DOHH2 (cell line): ENCODE measurements at regions not wholly inside any gene's neighbourhood (a gene's known extent, or its start where the extent isn't known, plus 50 kb on each side); places are given as distances from the start of the nearest gene placed in this dataset.

Source experiments
- H3F3A ChIP-seq: fragments of 200-600 bp; sonication (generic), shearing (Covaris generic); 2 replicates; pipeline ENCODE4 v1.6.0; 2016; ENCODE audit warnings: antibody characterized with exemption, mild to moderate bottlenecking; ENCODE audit not compliant: control insufficient read depth, insufficient read depth
- H3K27ac ChIP-seq: fragments of 200-600 bp; sonication (generic); 2 replicates; pipeline ENCODE4 v1.5.1; 2014; ENCODE audit warnings: low read depth, mild to moderate bottlenecking, low read length, moderate library complexity
- H3K27me3 ChIP-seq: fragments of 200-600 bp; sonication (generic); 2 replicates; pipeline ENCODE4 v1.6.1; 2014; ENCODE audit warnings: mild to moderate bottlenecking, low read length, mixed read lengths; ENCODE audit not compliant: control insufficient read depth
- H3K36me3 ChIP-seq: fragments of 200-600 bp; sonication (generic); 2 replicates; pipeline ENCODE4 v1.6.1; 2014; ENCODE audit warnings: mild to moderate bottlenecking, low read length, moderate library complexity, mixed read lengths; ENCODE audit not compliant: control insufficient read depth
- H3K4me1 ChIP-seq: fragments of 200-600 bp; sonication (generic); 2 replicates; pipeline ENCODE4 v1.6.1; 2014; ENCODE audit warnings: mild to moderate bottlenecking, low read length, mixed read lengths; ENCODE audit not compliant: control insufficient read depth
- H3K4me2 ChIP-seq: fragments of 200-600 bp; sonication (generic); 2 replicates; pipeline ENCODE4 v1.6.0; 2014; ENCODE audit warnings: mild to moderate bottlenecking, low read length, moderate library complexity
- H3K4me3 ChIP-seq: fragments of 200-600 bp; sonication (generic); 2 replicates; pipeline ENCODE4 v1.5.1; 2014; ENCODE audit warnings: mild to moderate bottlenecking, low read length, mixed read lengths
- H3K79me2 ChIP-seq: fragments of 200-600 bp; sonication (generic); 2 replicates; pipeline ENCODE4 v1.6.1; 2014; ENCODE audit warnings: mild to moderate bottlenecking, low read length, mixed read lengths; ENCODE audit not compliant: control insufficient read depth
- H3K9me2 ChIP-seq: fragments of 200-600 bp; sonication (generic); replicated peaks from 2 replicates; pipeline ENCODE4 v1.6.1; 2014; ENCODE audit warnings: mild to moderate bottlenecking, low read length, mixed read lengths; ENCODE audit not compliant: control insufficient read depth
- H3K9me3 ChIP-seq: fragments of 200-600 bp; sonication (generic); 2 replicates; pipeline ENCODE4 v1.6.1; 2014; ENCODE audit warnings: antibody characterized with exemption, low read length, mixed read lengths; ENCODE audit not compliant: control insufficient read depth, insufficient read depth
- H4K20me1 ChIP-seq: fragments of 200-600 bp; sonication (generic); 2 replicates; pipeline ENCODE4 v1.6.0; 2014; ENCODE audit warnings: low read depth, mild to moderate bottlenecking, antibody characterized with exemption, low read length, moderate library complexity; ENCODE audit not compliant: control insufficient read depth, insufficient read depth
- CTCF ChIP-seq: fragments of 200-600 bp; sonication (generic); IDR thresholded peaks from one replicate; pipeline ENCODE4 v1.5.1; 2014; ENCODE audit warnings: antibody characterized with exemption, mild to moderate bottlenecking, low read depth, low read length; ENCODE audit not compliant: poor library complexity, severe bottlenecking
- EZH2phosphoT487 ChIP-seq: fragments of 200-600 bp; sonication (generic); IDR thresholded peaks from 2 replicates; pipeline ENCODE4 v1.6.1; 2017; ENCODE audit warnings: borderline replicate concordance, mild to moderate bottlenecking, antibody characterized with exemption, low read length, moderate library complexity, mixed read lengths

GRCh38 chr3:176595307-176595706 is 602.0 kb downstream of the TBL1XR1 start:
- H3K9me3 ChIP-seq: no peaks in the 10 kb centered on the region
- TF ChIP-seq CTCF: no peak

GRCh38 chr3:176590722-176591121 is 606.6 kb downstream of the TBL1XR1 start:
- Histone ChIP-seq H3K27ac (no peak overlapping the region), H3K4me3 (no peak overlapping the region), H3K9me2 (no peaks in the 10 kb centered on the region), H3K27me3 (no peaks in the 10 kb centered on the region), H4K20me1 (no peaks in the 10 kb centered on the region), H3K79me2 (no peaks in the 10 kb centered on the region), H3K4me2 (no peak overlapping the region), H3K4me1 (no peaks in the 10 kb centered on the region), H3K36me3 (no peaks in the 10 kb centered on the region), H3F3A (no peaks in the 10 kb centered on the region), H3K9me3 (no peaks in the 10 kb centered on the region)
- TF ChIP-seq EZH2phosphoT487 (no peak), CTCF (no peak)

More at GRCh38 chr3:176595307-176595706, 602.0 kb downstream of the TBL1XR1 start:
- H3F3A ChIP-seq: no peaks in the 10 kb centered on the region
- no peaks in the 10 kb centered on the region for H3K27me3 ChIP-seq
- no peaks in the 10 kb centered on the region for H3K79me2 ChIP-seq
- H3K4me3 ChIP-seq: no peak overlapping the region
- H4K20me1 ChIP-seq: no peaks in the 10 kb centered on the region
- H3K9me2 ChIP-seq: no peaks in the 10 kb centered on the region
- no peak overlapping the region for H3K27ac ChIP-seq
- H3K36me3 ChIP-seq: no peaks in the 10 kb centered on the region
- no peaks in the 10 kb centered on the region for H3K4me1 ChIP-seq
- H3K4me2 ChIP-seq: no peak overlapping the region

- Histone ChIP-seq H3K9me2 (no peaks in the 10 kb centered on the region), H3K79me2 (no peaks in the 10 kb centered on the region), H3K27me3 (no peaks in the 10 kb centered on the region), H3K9me3 (no peaks in the 10 kb centered on the region), H4K20me1 (no peaks in the 10 kb centered on the region), H3K4me2 (no peak overlapping the region), H3K36me3 (no peaks in the 10 kb centered on the region), H3K4me1 (no peaks in the 10 kb centered on the region), H3F3A (no peaks in the 10 kb centered on the region), H3K27ac (no peak overlapping the region), H3K4me3 (no peak overlapping the region)
- TF ChIP-seq EZH2phosphoT487: no peak
- TF ChIP-seq CTCF: no peak
These were observed 610.2 kb downstream of the TBL1XR1 start for GRCh38 chr3:176587089-176587488.
